NCI-H1092 (cell line): ENCODE measurements at regions not wholly inside any gene's neighbourhood (a gene's known extent, or its start where the extent isn't known, plus 50 kb on each side); places are given as distances from the start of the nearest gene placed in this dataset.
"Not testable (repeated sequence)": the region's sequence is repeated elsewhere in the genome, so short reads cannot be mapped to it uniquely, and the experiment has no call there.

Source experiments
- DNase-seq: peaks from one replicate; lab custom pipeline; 2025; lab: John Stamatoyannopoulos, UW

- DNase-seq = peak; percentile 48
Observed at GRCh38 chr5:167049043-167049663, 1242.3 kb upstream of the WWC1 start.

GRCh38 chr5:167049771-167050567, 1241.5 kb upstream of the WWC1 start:
- no peak for DNase-seq

GRCh38 chr5:167050568-167051401, 1240.7 kb upstream of the WWC1 start:
- no peak for DNase-seq

GRCh38 chr5:167051402-167051768, 1240.1 kb upstream of the WWC1 start:
- no peak for DNase-seq

GRCh38 chr5:167052791-167053190, 1238.7 kb upstream of the WWC1 start:
- DNase-seq = no peak

GRCh38 chr5:167057665-167058064, 1233.8 kb upstream of the WWC1 start:
- no peak for DNase-seq

- DNase-seq = no peak
Observed at GRCh38 chr5:167061695-167062094, 1229.8 kb upstream of the WWC1 start.

GRCh38 chr5:167063116-167063515, 1228.3 kb upstream of the WWC1 start:
- DNase-seq = no peak

GRCh38 chr5:167063788-167064187, 1227.7 kb upstream of the WWC1 start:
- DNase-seq = no peak

GRCh38 chr5:167064198-167064776, 1227.2 kb upstream of the WWC1 start:
- no peak for DNase-seq

GRCh38 chr5:167065794-167066193, 1225.7 kb upstream of the WWC1 start:
- DNase-seq = no peak

- DNase-seq = no peak
Observed at GRCh38 chr5:167071981-167072610, 1219.3 kb upstream of the WWC1 start.

- no peak for DNase-seq
Observed at GRCh38 chr5:167081561-167081960, 1209.9 kb upstream of the WWC1 start.

- no peak for DNase-seq
Observed at GRCh38 chr5:167096816-167097215, 1194.6 kb upstream of the WWC1 start.

GRCh38 chr5:167104351-167104750, 1187.1 kb upstream of the WWC1 start:
- no peak for DNase-seq

- DNase-seq = no peak
Observed at GRCh38 chr5:167105941-167106340, 1185.5 kb upstream of the WWC1 start.

- DNase-seq = no peak
Observed at GRCh38 chr5:167107684-167108083, 1183.8 kb upstream of the WWC1 start.

- DNase-seq = not testable (repeated sequence)
Observed at GRCh38 chr5:167108266-167108665, 1183.2 kb upstream of the WWC1 start.

- DNase-seq = no peak
Observed at GRCh38 chr5:167112556-167112955, 1178.9 kb upstream of the WWC1 start.

GRCh38 chr5:167122267-167122666, 1169.2 kb upstream of the WWC1 start:
- no peak for DNase-seq

GRCh38 chr5:167123126-167123525, 1168.3 kb upstream of the WWC1 start:
- DNase-seq = no peak

- no peak for DNase-seq
Observed at GRCh38 chr5:167128581-167128980, 1162.9 kb upstream of the WWC1 start.
